GM18519 (cell line): ENCODE measurements at regions not wholly inside any gene's neighbourhood (a gene's known extent, or its start where the extent isn't known, plus 50 kb on each side); places are given as distances from the start of the nearest gene placed in this dataset.
"Not testable (repeated sequence)": the region's sequence is repeated elsewhere in the genome, so short reads cannot be mapped to it uniquely, and the experiment has no call there.

Experiments
- ATAC-seq: cut with Tn5 transposase; IDR thresholded peaks from one replicate; pipeline ENCODE4 v1.9.1; 2021; ENCODE audit warnings: mild to moderate bottlenecking, moderate library complexity; ENCODE audit not compliant: unreplicated experiment, low FRiP score

- ATAC-seq = no peak
These were observed 212.4 kb downstream of the ANAPC1 start for GRCh38 chr2:111671426-111672150.

- not testable (repeated sequence) for ATAC-seq
These were observed 211.4 kb downstream of the ANAPC1 start for GRCh38 chr2:111672641-111673040.

GRCh38 chr2:111673526-111673925, 210.5 kb downstream of the ANAPC1 start:
- no peak for ATAC-seq

GRCh38 chr2:111675419-111676194, 208.4 kb downstream of the ANAPC1 start:
- no peak for ATAC-seq

- ATAC-seq = no peak
These were observed 207.6 kb downstream of the ANAPC1 start for GRCh38 chr2:111676291-111676822.

GRCh38 chr2:111678161-111678560, 205.8 kb downstream of the ANAPC1 start:
- ATAC-seq = no peak

- ATAC-seq = no peak
These were observed 205.3 kb downstream of the ANAPC1 start for GRCh38 chr2:111678651-111679050.

GRCh38 chr2:111679202-111679601, 204.8 kb downstream of the ANAPC1 start:
- ATAC-seq = no peak

GRCh38 chr2:111684611-111685010, 199.4 kb downstream of the ANAPC1 start:
- ATAC-seq = no peak

- no peak for ATAC-seq
These were observed 198.7 kb downstream of the ANAPC1 start for GRCh38 chr2:111685342-111685741.

- ATAC-seq = no peak
These were observed 197.0 kb downstream of the ANAPC1 start for GRCh38 chr2:111686994-111687393.

GRCh38 chr2:111687911-111688310, 196.1 kb downstream of the ANAPC1 start:
- no peak for ATAC-seq

- ATAC-seq = no peak
These were observed 195.5 kb downstream of the ANAPC1 start for GRCh38 chr2:111688482-111688881.

- ATAC-seq = no peak
These were observed 194.8 kb downstream of the ANAPC1 start for GRCh38 chr2:111689174-111689573.

- no peak for ATAC-seq
These were observed 194.1 kb downstream of the ANAPC1 start for GRCh38 chr2:111689941-111690340.

GRCh38 chr2:111691164-111691875, 192.7 kb downstream of the ANAPC1 start:
- no peak for ATAC-seq

- no peak for ATAC-seq
These were observed 191.7 kb downstream of the ANAPC1 start for GRCh38 chr2:111692311-111692710.

GRCh38 chr2:111694700-111695101, 189.3 kb downstream of the ANAPC1 start:
- ATAC-seq = no peak

- ATAC-seq = no peak
These were observed 188.5 kb downstream of the ANAPC1 start for GRCh38 chr2:111695441-111696007.

- no peak for ATAC-seq
These were observed 187.8 kb downstream of the ANAPC1 start for GRCh38 chr2:111696226-111696625.

GRCh38 chr2:111697560-111697959, 186.4 kb downstream of the ANAPC1 start:
- no peak for ATAC-seq
